HEK293T (cell line): ENCODE measurements at regions not wholly inside any gene's neighbourhood (a gene's known extent, or its start where the extent isn't known, plus 50 kb on each side); places are given as distances from the start of the nearest gene placed in this dataset.

Experiments used
- ARNT ChIP-seq: fragments of 450-650 bp; IDR thresholded peaks from 2 replicates; pipeline ENCODE4 v1.6.1; 2017; ENCODE audit warnings: mild to moderate bottlenecking
- BHLHE40 ChIP-seq: fragments of 450-650 bp; IDR thresholded peaks from 2 replicates; pipeline ENCODE4 v1.6.1; 2016; ENCODE audit warnings: mild to moderate bottlenecking, moderate library complexity, borderline replicate concordance
- CTBP1 ChIP-seq: fragments of 450-650 bp; IDR thresholded peaks from 2 replicates; pipeline ENCODE4 v1.6.1; 2016; ENCODE audit warnings: borderline replicate concordance
- FOXA1 ChIP-seq: fragments of 450-650 bp; IDR thresholded peaks from 2 replicates; pipeline ENCODE4 v1.6.1; 2016; ENCODE audit warnings: mild to moderate bottlenecking
- FOXK2 ChIP-seq: fragments of 450-650 bp; IDR thresholded peaks from 2 replicates; pipeline ENCODE4 v1.6.1; 2016; ENCODE audit warnings: mild to moderate bottlenecking
- FOXM1 ChIP-seq: fragments of 450-650 bp; IDR thresholded peaks from 2 replicates; pipeline ENCODE4 v1.6.1; 2017; ENCODE audit warnings: mild to moderate bottlenecking, borderline replicate concordance
- HDGF ChIP-seq: fragments of 450-650 bp; IDR thresholded peaks from 2 replicates; pipeline ENCODE4 v1.6.1; 2017; ENCODE audit warnings: antibody characterized with exemption, borderline replicate concordance
- NFRKB ChIP-seq: fragments of 450-650 bp; IDR thresholded peaks from 2 replicates; pipeline ENCODE4 v1.6.1; 2016; ENCODE audit warnings: mild to moderate bottlenecking, moderate library complexity
- PKNOX1 ChIP-seq: fragments of 450-650 bp; IDR thresholded peaks from 2 replicates; pipeline ENCODE4 v1.6.1; 2016
- SP1 ChIP-seq: fragments of 450-650 bp; IDR thresholded peaks from 2 replicates; pipeline ENCODE4 v1.6.1; 2017
- SUZ12 ChIP-seq: fragments of 450-650 bp; IDR thresholded peaks from 2 replicates; pipeline ENCODE4 v1.6.1; 2016; ENCODE audit warnings: mild to moderate bottlenecking
- TARDBP ChIP-seq: fragments of 450-650 bp; IDR thresholded peaks from 2 replicates; pipeline ENCODE4 v1.6.1; 2016

- TF ChIP-seq FOXM1 (no peak), TARDBP (no peak), PKNOX1 (no peak), FOXK2 (no peak), BHLHE40 (no peak), CTBP1 (no peak), HDGF (no peak), SP1 (no peak), ARNT (no peak), FOXA1 (no peak), SUZ12 (no peak), NFRKB (no peak)
Measured at GRCh38 chr21:39079617-39080016, 103.6 kb downstream of the PSMG1 start.
